Sigmoid colon (tissue), 6 donors: ENCODE measurements at regions not wholly inside any gene's neighbourhood (a gene's known extent, or its start where the extent isn't known, plus 50 kb on each side); places are given as distances from the start of the nearest gene placed in this dataset.
"Not testable (repeated sequence)": the region's sequence is repeated elsewhere in the genome, so short reads cannot be mapped to it uniquely, and the experiment has no call there.

Experiments used
- DNase-seq: peaks from one replicate; pipeline ENCODE4 v3.0.0-alpha.2; 2019
- H3K27ac ChIP-seq, 4 donors: fragments of 200-600 bp; sonication (generic); one replicate each; pipeline ENCODE4 v1.5.1; 2016 to 2019; ENCODE audit warnings: mild to moderate bottlenecking in 1 of 4
- H3K27me3 ChIP-seq, 3 donors: fragments of 200-600 bp; sonication (generic); one replicate each; pipeline ENCODE4 v1.5.1; 2019; ENCODE audit warnings: mild to moderate bottlenecking in 1 of 3
- H3K36me3 ChIP-seq, 4 donors: fragments of 200-600 bp; sonication (generic); one replicate each; pipeline ENCODE4 v1.5.1; 2016 to 2019
- H3K4me1 ChIP-seq, 4 donors: fragments of 200-600 bp; sonication (generic); one replicate each; pipeline ENCODE4 v1.5.1; 2017 to 2019
- H3K4me3 ChIP-seq, 4 donors: fragments of 200-600 bp; sonication (generic); one replicate each; pipeline ENCODE4 v1.5.1; 2017 to 2019; ENCODE audit warnings: mild to moderate bottlenecking in 2 of 4, moderate library complexity in 1 of 4
- H3K9me3 ChIP-seq, 4 donors: fragments of 200-600 bp in 3 of 4; sonication (generic) in 3 of 4; one replicate each; pipeline versions ENCODE4 v1.5.1 to v1.6.1; 2013 to 2019
- CTCF ChIP-seq, 4 experiments: fragments of 450-650 bp in 3 of 4; fragments of 200-600 bp in 1 of 4; IDR thresholded peaks; one replicate each; pipeline ENCODE4 v1.5.1; 2016 to 2019; ENCODE audit warnings: antibody characterized with exemption in 4 of 4, mild to moderate bottlenecking in 3 of 4, moderate library complexity in 2 of 4
- EP300 ChIP-seq, 4 donors: sonication (generic); formaldehyde crosslinking; IDR thresholded peaks; one replicate each; pipeline ENCODE4 v1.6.1; 2017; ENCODE audit warnings: antibody characterized with exemption in 4 of 4
- POLR2A ChIP-seq, 2 donors: fragments of 450-650 bp; IDR thresholded peaks; one replicate each; pipeline ENCODE4 v1.6.1; 2016; ENCODE audit warnings: antibody characterized with exemption in 2 of 2, mild to moderate bottlenecking in 2 of 2, moderate library complexity in 2 of 2
- POLR2AphosphoS5 ChIP-seq, 4 donors: sonication (generic); formaldehyde crosslinking; IDR thresholded peaks; one replicate each; pipeline ENCODE4 v1.6.1; 2017; ENCODE audit warnings: antibody characterized with exemption in 4 of 4
- WGBS, 2 donors: extraction: QIAGEN DNeasy Blood & Tissue Kit; methylation state at CpG; one replicate each; pipeline ENCODE4 v1.1.7; 2013; 5-methylcytosine and 5-hydroxymethylcytosine counted together
- intact Hi-C: fragments of 100-400 bp; cut with DNase I; formaldehyde crosslinking; loops from one replicate; pipeline ENCODE4 v1.15.1; 2023
- donor health status: healthy with polysubstance abuse.
- donor health status: healthy.

- Histone ChIP-seq H3K27me3 (no peaks in the 10 kb centered on the region), H3K4me1 (no peaks in the 10 kb centered on the region), H3K36me3 (no peaks in the 10 kb centered on the region), H3K27ac (no peak overlapping the region), H3K9me3 (peaks cover 0 to 12% (median 7%) of the 10 kb centered on the region in 4 donors), H3K4me3 (no peak overlapping the region)
- no peak for DNase-seq
- intact Hi-C loops = no loop called here
- TF ChIP-seq POLR2AphosphoS5 (IDR thresholded peaks at IDR 0.05) = no peak
- TF ChIP-seq CTCF (IDR thresholded peaks at IDR 0.05) = no peak
- no peak for TF ChIP-seq EP300 (IDR thresholded peaks at IDR 0.05)
- no peak for TF ChIP-seq POLR2A (IDR thresholded peaks at IDR 0.05)
- 88% methylated on average over 5 of the region's 5 CpGs for WGBS, 2 donors
Measured at GRCh38 chr16:17915791-17916190, 420.7 kb downstream of the NPIPA8 start.

GRCh38 chr16:17914168-17914567 is 422.4 kb downstream of the NPIPA8 start:
- Histone ChIP-seq H3K9me3 (peaks cover 0 to 11% (median 6%) of the 10 kb centered on the region in 4 donors), H3K36me3 (no peaks in the 10 kb centered on the region), H3K27me3 (no peaks in the 10 kb centered on the region), H3K4me3 (no peak overlapping the region), H3K4me1 (no peaks in the 10 kb centered on the region), H3K27ac (no peak overlapping the region)
- WGBS, 2 donors = 69 to 77% methylated on average over 1 of the region's 1 CpG
- no peak for DNase-seq
- TF ChIP-seq POLR2A (IDR thresholded peaks at IDR 0.05) (no peak), CTCF (IDR thresholded peaks at IDR 0.05) (no peak), EP300 (IDR thresholded peaks at IDR 0.05) (no peak), POLR2AphosphoS5 (IDR thresholded peaks at IDR 0.05) (no peak)
- intact Hi-C loops = no loop called here

- H3K36me3 ChIP-seq, DNase-seq, H3K4me1 ChIP-seq, H3K4me3 ChIP-seq, H3K27ac ChIP-seq, H3K27me3 ChIP-seq, intact Hi-C loops, H3K9me3 ChIP-seq: not testable (repeated sequence)
- WGBS, 2 donors = no CpG with 5 or more reads among the region's 1 CpG
Measured at GRCh38 chr16:17911578-17911977, 425.0 kb downstream of the NPIPA8 start.

GRCh38 chr16:17906626-17907025 is 429.9 kb downstream of the NPIPA8 start:
- H3K27me3 ChIP-seq, H3K4me1 ChIP-seq, H3K27ac ChIP-seq, DNase-seq, H3K36me3 ChIP-seq, H3K9me3 ChIP-seq, H3K4me3 ChIP-seq, intact Hi-C loops: not testable (repeated sequence)
- 93 to 94% methylated on average over 10 of the region's 10 CpGs for WGBS, 2 donors

- no peak for DNase-seq
- TF ChIP-seq POLR2A (IDR thresholded peaks at IDR 0.05) (no peak), EP300 (IDR thresholded peaks at IDR 0.05) (no peak), POLR2AphosphoS5 (IDR thresholded peaks at IDR 0.05) (no peak), CTCF (IDR thresholded peaks at IDR 0.05) (no peak)
- H3K27me3 ChIP-seq = no peaks in the 10 kb centered on the region
- H3K9me3 ChIP-seq = no peaks in the 10 kb centered on the region
- H3K27ac ChIP-seq = no peak overlapping the region
- intact Hi-C loops = no loop called here
- no peak overlapping the region for H3K4me3 ChIP-seq
- H3K4me1 ChIP-seq = no peaks in the 10 kb centered on the region
- 75 to 82% methylated on average over 1 of the region's 1 CpG for WGBS, 2 donors
- no peaks in the 10 kb centered on the region for H3K36me3 ChIP-seq
Measured at GRCh38 chr16:17901309-17901708, 430.5 kb upstream of the XYLT1 start.

GRCh38 chr16:17899141-17899540 is 428.4 kb upstream of the XYLT1 start:
- H3K27me3 ChIP-seq = no peaks in the 10 kb centered on the region
- H3K9me3 ChIP-seq = no peaks in the 10 kb centered on the region
- intact Hi-C loops = no loop called here
- DNase-seq = no peak
- no peaks in the 10 kb centered on the region for H3K36me3 ChIP-seq
- TF ChIP-seq POLR2AphosphoS5 (IDR thresholded peaks at IDR 0.05) = no peak
- TF ChIP-seq CTCF (IDR thresholded peaks at IDR 0.05) = no peak
- no peaks in the 10 kb centered on the region for H3K4me1 ChIP-seq
- 96 to 98% methylated on average over 1 of the region's 1 CpG for WGBS, 2 donors
- H3K27ac ChIP-seq = no peak overlapping the region
- no peak overlapping the region for H3K4me3 ChIP-seq
